ENCODE measurements at regions not wholly inside any gene's neighbourhood (a gene's known extent, or its start where the extent isn't known, plus 50 kb on each side); places are given as distances from the start of the nearest gene placed in this dataset.

GRCh38 chr20:6426287-6426891, 303.6 kb upstream of the FERMT1 start:
- Histone ChIP-seq H3K9me3 (no peaks in the 10 kb centered on the region), H3K4me1 (no peaks in the 10 kb centered on the region), H3K36me3 (no peaks in the 10 kb centered on the region), H3K27me3 (no peaks in the 10 kb centered on the region), H3K4me3 (no peak overlapping the region), H3K27ac (no peak overlapping the region)
- WGBS, 2 donors = 50 to 65% methylated on average over 1 of the region's 1 CpG
- no peak for DNase-seq (ENCODE audit: low spot score in 2 of 2)
- TF ChIP-seq POLR2A (IDR thresholded peaks at IDR 0.05) (no peak), EP300 (IDR thresholded peaks at IDR 0.05) (no peak), CTCF (IDR thresholded peaks at IDR 0.05) (no peak)

GRCh38 chr20:6421321-6422248, 298.8 kb upstream of the FERMT1 start:
- DNase-seq (ENCODE audit: low spot score in 2 of 2) = no peak
- no peak overlapping the region for H3K27ac ChIP-seq
- no peaks in the 10 kb centered on the region for H3K9me3 ChIP-seq
- TF ChIP-seq CTCF (IDR thresholded peaks at IDR 0.05) = no peak
- TF ChIP-seq POLR2A (IDR thresholded peaks at IDR 0.05) = no peak
- no peak for TF ChIP-seq EP300 (IDR thresholded peaks at IDR 0.05)
- H3K4me1 ChIP-seq = no peaks in the 10 kb centered on the region
- no peak overlapping the region for H3K4me3 ChIP-seq
- H3K27me3 ChIP-seq = no peaks in the 10 kb centered on the region
- no peaks in the 10 kb centered on the region for H3K36me3 ChIP-seq
- WGBS, 2 donors = 21 to 30% methylated on average over 8 of the region's 8 CpGs

GRCh38 chr20:6420336-6420735, 297.5 kb upstream of the FERMT1 start:
- WGBS, 2 donors = 62 to 70% methylated on average over 1 of the region's 1 CpG
- H3K9me3 ChIP-seq = no peaks in the 10 kb centered on the region
- no peaks in the 10 kb centered on the region for H3K27me3 ChIP-seq
- H3K36me3 ChIP-seq = no peaks in the 10 kb centered on the region
- TF ChIP-seq POLR2A (IDR thresholded peaks at IDR 0.05) = no peak
- TF ChIP-seq EP300 (IDR thresholded peaks at IDR 0.05) = no peak
- no peak for TF ChIP-seq CTCF (IDR thresholded peaks at IDR 0.05)
- no peak for DNase-seq (ENCODE audit: low spot score in 2 of 2)
- no peaks in the 10 kb centered on the region for H3K4me1 ChIP-seq
- no peak overlapping the region for H3K4me3 ChIP-seq
- no peak overlapping the region for H3K27ac ChIP-seq

- Histone ChIP-seq H3K4me1 (no peaks in the 10 kb centered on the region), H3K9me3 (no peaks in the 10 kb centered on the region), H3K36me3 (no peaks in the 10 kb centered on the region), H3K4me3 (no peak overlapping the region), H3K27ac (no peak overlapping the region), H3K27me3 (no peaks in the 10 kb centered on the region)
- DNase-seq (ENCODE audit: low spot score in 2 of 2) = no peak
- TF ChIP-seq CTCF (IDR thresholded peaks at IDR 0.05) (no peak), EP300 (IDR thresholded peaks at IDR 0.05) (no peak), POLR2A (IDR thresholded peaks at IDR 0.05) (no peak)
These were observed 295.9 kb upstream of the FERMT1 start for GRCh38 chr20:6418732-6419131.

GRCh38 chr20:6416371-6416770, 293.5 kb upstream of the FERMT1 start:
- no peaks in the 10 kb centered on the region for H3K4me1 ChIP-seq
- H3K9me3 ChIP-seq = no peaks in the 10 kb centered on the region
- no peaks in the 10 kb centered on the region for H3K27me3 ChIP-seq
- no peak overlapping the region for H3K4me3 ChIP-seq
- no peak overlapping the region for H3K27ac ChIP-seq
- H3K36me3 ChIP-seq = no peaks in the 10 kb centered on the region
- 72 to 74% methylated on average over 2 of the region's 2 CpGs for WGBS, 2 donors
- no peak for TF ChIP-seq EP300 (IDR thresholded peaks at IDR 0.05)
- TF ChIP-seq POLR2A (IDR thresholded peaks at IDR 0.05) = no peak
- TF ChIP-seq CTCF (IDR thresholded peaks at IDR 0.05) = no peak
- DNase-seq (ENCODE audit: low spot score in 2 of 2) = no peak
